SW 1271 (cell line): ENCODE measurements at regions not wholly inside any gene's neighbourhood (a gene's known extent, or its start where the extent isn't known, plus 50 kb on each side); places are given as distances from the start of the nearest gene placed in this dataset.
"Not testable (repeated sequence)": the region's sequence is repeated elsewhere in the genome, so short reads cannot be mapped to it uniquely, and the experiment has no call there.

Source experiments
- DNase-seq, 2 experiments: peaks; one replicate each; lab custom pipeline; 2025; lab: John Stamatoyannopoulos, UW

- DNase-seq: peak in 1 of 2 experiments; percentile 25
Measured at GRCh38 chr15:87477737-87478686, 778.5 kb downstream of the NTRK3 start.

DNA sequence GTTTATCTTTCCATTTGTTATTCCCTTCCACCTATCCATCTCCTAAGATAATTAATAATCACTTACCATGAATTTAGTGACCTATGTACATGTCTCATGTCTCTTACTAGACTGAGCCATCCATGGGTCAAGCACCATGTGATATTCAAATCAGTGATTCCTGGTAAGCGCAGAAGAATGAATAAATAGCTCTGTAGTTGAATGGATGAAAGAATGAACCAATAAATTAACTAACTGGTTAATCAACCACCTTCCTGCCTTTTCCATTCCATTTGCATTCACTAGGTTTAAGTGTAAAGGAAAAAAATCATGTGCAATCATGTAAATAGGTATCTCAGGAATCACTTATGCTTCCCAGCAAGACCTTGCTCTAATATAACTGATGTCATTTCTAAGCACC, 779.5 kb downstream of the NTRK3 start:
- DNase-seq: no peak

- DNase-seq: no peak
Measured at GRCh38 chr15:87470923-87471322, 785.6 kb downstream of the NTRK3 start.

DNA sequence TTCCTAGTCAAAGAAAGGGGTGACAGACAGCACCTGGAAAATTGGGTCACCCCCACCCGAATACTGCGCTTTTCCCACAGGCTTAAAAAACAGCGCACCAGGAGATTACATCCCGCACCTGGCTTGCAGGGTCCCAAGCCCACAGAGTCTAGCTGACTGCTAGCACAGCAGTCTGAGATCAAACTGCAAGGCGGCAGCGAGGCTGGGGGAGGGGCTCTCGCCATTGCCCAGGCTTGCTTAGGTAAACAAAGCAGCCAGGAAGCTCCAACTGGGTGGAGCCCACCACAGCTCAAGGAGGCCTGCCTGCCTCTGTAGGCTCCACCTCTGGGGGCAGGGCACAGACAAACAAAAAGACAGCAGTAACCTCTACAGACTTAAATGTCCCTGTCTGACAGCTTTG, 792.6 kb downstream of the NTRK3 start:
- DNase-seq: not testable (repeated sequence)

DNA sequence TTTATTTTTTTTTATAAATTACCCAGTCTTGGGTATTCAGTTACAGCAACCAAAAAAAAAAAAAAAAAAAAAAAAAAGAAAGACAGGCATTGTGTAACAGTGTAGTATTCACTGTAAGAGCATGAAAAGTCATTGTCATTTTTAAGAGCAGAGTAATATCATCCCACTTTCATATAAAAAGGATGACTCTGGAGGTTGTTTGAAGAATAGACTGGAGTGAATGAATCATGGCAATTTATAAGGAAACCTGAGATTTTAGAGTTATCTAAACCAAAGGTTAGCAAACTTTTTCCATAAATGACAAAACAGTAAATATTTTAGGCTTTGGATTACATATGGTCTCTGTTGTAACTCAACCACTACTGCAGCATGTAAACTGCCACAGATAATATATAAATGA, 794.9 kb downstream of the NTRK3 start:
- no peak for DNase-seq

GRCh38 chr15:87454860-87455259, 801.7 kb downstream of the NTRK3 start:
- no peak for DNase-seq

- no peak for DNase-seq
Measured at GRCh38 chr15:87450314-87450713, 806.2 kb downstream of the NTRK3 start.

- no peak for DNase-seq
Measured at GRCh38 chr15:87439090-87439489, 817.4 kb downstream of the NTRK3 start.

DNA sequence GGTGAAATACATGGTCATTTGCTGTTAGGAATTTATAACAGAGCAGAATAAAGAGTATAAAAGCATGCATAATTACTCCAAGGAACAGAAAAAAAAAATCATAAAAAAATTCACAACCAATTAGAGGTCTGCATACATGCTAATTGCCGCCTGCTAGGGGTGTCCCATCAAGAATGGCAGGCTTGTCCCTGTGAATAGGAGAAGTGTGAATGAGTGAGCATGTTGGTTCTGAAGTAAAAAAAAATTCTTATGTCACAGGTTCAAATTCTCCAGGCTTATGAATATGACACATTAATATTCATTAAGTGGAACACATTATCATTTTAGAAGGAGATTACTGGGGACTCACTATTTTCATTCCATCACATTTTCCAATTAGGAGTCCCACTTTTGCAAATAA, 822.7 kb downstream of the NTRK3 start:
- DNase-seq: no peak

DNA sequence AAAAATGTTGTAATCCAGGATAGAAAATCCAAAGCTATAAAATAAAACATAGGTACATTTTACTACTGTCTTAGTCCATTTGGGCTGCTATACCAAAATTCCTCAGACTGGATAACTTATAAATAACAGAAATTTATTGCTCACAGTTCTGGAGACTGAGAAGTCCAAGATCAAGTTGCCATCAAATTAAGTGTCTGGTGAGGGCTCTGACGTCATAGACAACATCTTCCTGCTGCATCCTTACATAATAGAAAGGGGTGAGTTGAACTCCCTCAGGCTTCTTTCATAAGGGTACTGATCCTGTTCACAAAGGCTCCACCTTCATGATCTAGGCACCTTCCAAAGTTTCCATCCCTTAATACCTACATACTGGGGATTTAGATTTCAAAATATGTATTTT, 826.8 kb downstream of the NTRK3 start:
- DNase-seq: no peak

GRCh38 chr15:87420017-87420416, 836.5 kb downstream of the NTRK3 start:
- no peak for DNase-seq

- DNase-seq: no peak
Measured at GRCh38 chr15:87419344-87419743, 837.2 kb downstream of the NTRK3 start.

DNA sequence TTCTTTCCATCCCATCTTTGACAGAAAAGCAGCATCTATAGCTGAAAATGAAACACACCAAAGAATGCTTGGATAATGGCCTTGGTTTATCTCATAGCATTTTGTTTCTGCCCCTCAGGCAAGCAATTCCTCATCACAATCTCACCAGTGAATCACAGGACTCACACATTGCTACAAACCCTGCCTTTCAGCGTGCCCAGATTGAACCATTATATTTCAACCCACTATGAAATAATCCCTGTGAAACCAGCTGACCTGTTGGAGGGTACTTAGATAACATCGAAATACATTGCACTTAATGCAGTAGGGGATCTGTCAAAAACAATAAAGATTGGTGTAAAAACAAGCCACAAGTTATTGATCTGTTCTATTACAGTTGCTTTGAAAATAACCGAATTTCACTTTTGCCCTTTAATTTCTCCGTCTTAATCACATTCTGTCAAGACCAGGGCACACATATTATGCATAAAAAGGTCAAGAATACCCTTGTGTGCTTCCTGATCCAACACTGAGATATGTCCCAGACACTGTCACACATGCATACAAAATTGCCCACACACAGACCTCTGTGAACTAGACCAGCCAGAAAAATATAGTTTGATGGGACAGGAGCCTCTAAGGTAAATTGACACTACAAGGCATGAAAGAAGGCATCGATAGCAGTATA, 839.8 kb downstream of the NTRK3 start:
- DNase-seq: no peak

DNA sequence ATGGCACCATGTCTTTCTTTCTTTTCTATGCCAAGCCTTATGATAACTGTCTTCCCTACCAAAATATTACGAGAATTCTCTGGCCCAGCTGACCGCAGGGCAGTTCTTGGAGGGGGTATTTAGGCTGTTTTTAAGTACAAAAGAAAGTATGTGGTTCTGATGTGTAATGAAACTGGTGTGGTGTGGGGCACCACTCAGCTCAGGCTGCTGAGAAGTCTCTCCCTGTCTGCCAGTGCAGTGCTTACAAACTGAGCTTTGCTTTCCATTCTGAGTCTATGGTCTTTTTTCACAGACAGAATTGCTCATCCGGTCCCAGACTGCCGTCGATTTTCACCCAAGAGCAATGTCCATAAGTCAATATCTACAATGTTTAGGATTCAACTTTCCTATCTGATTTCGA, 847.6 kb downstream of the NTRK3 start:
- no peak for DNase-seq

- no peak for DNase-seq
Measured at GRCh38 chr15:87403973-87404372, 852.6 kb downstream of the NTRK3 start.

GRCh38 chr15:87401973-87402372, 854.6 kb downstream of the NTRK3 start:
- no peak for DNase-seq

DNA sequence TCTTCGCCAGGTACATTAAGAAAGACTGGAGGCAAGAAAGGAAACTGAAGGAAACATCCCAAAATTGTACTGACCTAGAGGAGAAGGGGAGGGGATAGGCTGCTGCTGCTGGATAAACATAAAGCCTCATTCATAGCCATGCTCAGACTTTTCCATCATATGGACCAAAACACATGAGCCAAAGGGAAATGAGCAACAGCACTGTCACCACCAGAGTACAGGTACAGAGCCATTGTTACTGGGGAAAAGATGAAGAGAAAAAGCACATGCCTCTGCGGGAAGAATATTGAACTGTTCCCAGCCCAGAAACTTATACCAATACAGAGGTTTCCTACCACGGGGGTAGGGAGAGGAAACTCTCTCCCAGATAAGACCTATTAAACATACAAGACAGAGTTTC, 861.9 kb downstream of the NTRK3 start:
- no peak for DNase-seq

DNA sequence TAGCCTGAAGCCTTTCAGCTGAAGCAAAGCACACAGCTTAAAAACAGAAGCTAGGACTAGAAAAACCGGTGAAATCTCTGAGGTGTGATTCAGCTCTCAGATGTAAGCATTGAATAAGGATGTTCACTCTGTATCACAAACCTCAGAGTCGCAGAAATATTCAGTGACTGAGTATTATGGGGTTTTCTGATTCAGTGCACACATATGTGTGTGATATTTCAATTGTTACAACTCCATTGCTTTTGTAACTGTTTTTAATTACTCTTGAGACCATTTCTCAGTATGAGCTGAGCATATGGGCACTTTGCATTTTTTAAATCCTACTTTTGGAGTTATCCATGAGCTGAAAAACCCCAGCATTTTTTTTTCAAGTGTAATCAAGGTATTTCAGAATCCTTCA, 868.8 kb downstream of the NTRK3 start:
- no peak for DNase-seq

DNA sequence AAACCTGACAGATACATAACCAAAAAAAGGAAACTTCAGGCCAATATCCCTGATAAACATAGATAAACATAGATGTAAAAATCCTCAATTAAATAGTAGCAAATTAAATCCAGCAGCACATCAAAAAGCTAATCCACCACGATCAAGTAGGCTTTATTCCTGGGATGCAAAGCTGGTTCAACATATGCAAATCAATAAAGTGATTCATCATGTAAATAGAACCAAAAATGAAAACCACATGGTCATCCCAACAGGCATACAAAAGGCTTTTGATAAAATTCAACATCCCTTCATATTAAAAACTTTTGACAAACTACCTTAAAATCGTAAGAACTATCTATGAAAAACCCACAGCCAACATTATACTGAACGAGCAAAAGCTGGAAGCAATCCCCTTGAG, 882.2 kb downstream of the NTRK3 start:
- no peak for DNase-seq

- peak; percentile 67 to 97 for DNase-seq
Measured at GRCh38 chr15:87369269-87369668, 887.3 kb downstream of the NTRK3 start.

DNA sequence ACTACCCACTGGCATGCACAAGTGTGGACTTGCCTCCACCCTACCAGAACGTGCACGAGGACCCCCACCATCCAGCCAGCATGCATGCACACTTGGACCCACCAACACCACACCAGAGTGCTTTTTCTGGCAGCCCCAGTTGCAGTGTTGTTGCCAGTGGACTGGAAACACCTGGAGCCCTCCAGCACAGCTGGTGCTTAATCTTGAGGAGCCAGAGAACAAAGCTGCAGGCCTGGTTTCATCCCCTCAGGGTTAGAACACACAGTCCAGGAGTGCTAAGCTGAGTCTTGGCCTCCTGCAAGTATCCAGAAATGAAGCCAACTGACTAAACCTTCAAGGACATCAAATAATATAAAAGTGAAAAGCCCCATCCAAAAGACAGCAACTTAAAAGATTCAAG, 888.0 kb downstream of the NTRK3 start:
- no peak for DNase-seq

DNA sequence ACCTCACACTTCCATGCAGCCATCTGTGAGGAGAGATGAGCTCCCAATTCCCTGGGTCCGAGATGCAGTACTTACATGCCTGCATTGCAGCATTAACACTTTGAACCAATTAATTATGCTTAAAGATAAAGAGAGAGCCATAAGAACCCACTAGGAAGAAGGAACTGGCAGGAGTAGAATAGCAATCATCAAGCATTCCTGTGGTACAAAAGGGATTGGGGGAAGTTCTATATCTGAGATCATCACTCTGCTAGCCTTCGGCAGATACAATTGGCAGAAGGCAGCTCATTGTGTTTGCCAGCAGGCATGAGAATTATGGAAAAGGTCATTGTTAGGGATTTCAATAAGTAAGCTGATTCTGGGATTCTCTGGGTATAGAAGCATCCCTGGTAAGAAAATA, 891.4 kb downstream of the NTRK3 start:
- peak in 1 of 2 experiments; percentile 15 for DNase-seq

- no peak for DNase-seq
Measured at GRCh38 chr15:87362531-87362930, 894.0 kb downstream of the NTRK3 start.
